Natural killer cell (primary cell): ENCODE measurements at regions not wholly inside any gene's neighbourhood (a gene's known extent, or its start where the extent isn't known, plus 50 kb on each side); places are given as distances from the start of the nearest gene placed in this dataset.
"Not testable (repeated sequence)": the region's sequence is repeated elsewhere in the genome, so short reads cannot be mapped to it uniquely, and the experiment has no call there.

ENCODE experiments used
- ATAC-seq, 3 donors: fragments of 150-1000 bp in 2 of 3; fragments of 200-7000 bp in 1 of 3; cut with Tn5 transposase; 1 replicate in 1 of 3; 2 replicates in 2 of 3; pipeline ENCODE4 v1.10.0; 2021; ENCODE audit warnings: mild to moderate bottlenecking in 2 of 3, moderate library complexity in 2 of 3
- DNase-seq, 2 donors: peaks; one replicate each; pipeline versions ENCODE4 v3.0.0 to v3.0.0-alpha.2; 2013 to 2021; ENCODE audit warnings: mixed read lengths in 1 of 2
- H3K27ac ChIP-seq: one replicate; pipeline ENCODE4 v1.5.1; 2013; ENCODE audit warnings: mild to moderate bottlenecking, low read length
- H3K27me3 ChIP-seq: one replicate; pipeline ENCODE4 v1.6.1; 2013; ENCODE audit warnings: low read length; ENCODE audit not compliant: control insufficient read depth, insufficient read depth
- H3K36me3 ChIP-seq: one replicate; pipeline ENCODE4 v1.6.1; 2013; ENCODE audit warnings: low read length; ENCODE audit not compliant: control insufficient read depth, insufficient read depth
- H3K4me1 ChIP-seq: one replicate; pipeline ENCODE4 v1.6.1; 2013; ENCODE audit warnings: low read length; ENCODE audit not compliant: control insufficient read depth, insufficient read depth
- H3K4me3 ChIP-seq: one replicate; pipeline ENCODE4 v1.5.1; 2013; ENCODE audit warnings: low read length
- H3K9me3 ChIP-seq: one replicate; pipeline ENCODE4 v1.6.1; 2013; ENCODE audit warnings: low read length; ENCODE audit not compliant: control insufficient read depth, insufficient read depth
- H3K27ac Mint-ChIP-seq, 2 donors: one replicate each; pipeline ENCODE4 v1.8.0; 2022; ENCODE audit warnings: mild to moderate bottlenecking in 2 of 2, mixed read lengths in 2 of 2, moderate library complexity in 1 of 2
- H3K27me3 Mint-ChIP-seq, 2 donors: one replicate each; pipeline ENCODE4 v1.8.0; 2022; ENCODE audit warnings: low read depth in 2 of 2, mixed read lengths in 2 of 2
- H3K36me3 Mint-ChIP-seq: one replicate; pipeline ENCODE4 v1.8.0; 2022; ENCODE audit warnings: mixed read lengths
- H3K4me1 Mint-ChIP-seq, 2 donors: one replicate each; pipeline ENCODE4 v1.8.0; 2022; ENCODE audit warnings: mixed read lengths in 2 of 2
- H3K4me3 Mint-ChIP-seq: one replicate; pipeline ENCODE4 v1.8.0; 2022; ENCODE audit warnings: mild to moderate bottlenecking, moderate library complexity, mixed read lengths
- H3K9me3 Mint-ChIP-seq, 2 donors: one replicate each; pipeline ENCODE4 v1.8.0; 2022; ENCODE audit warnings: mixed read lengths in 2 of 2
- WGBS: methylation state at CpG from one replicate; pipeline ENCODE4 v1.1.7; 2013; ENCODE audit warnings: missing lambda C conversion rate; ENCODE audit not compliant: insufficient coverage; 5-methylcytosine and 5-hydroxymethylcytosine counted together
- intact Hi-C: fragments of 100-400 bp; cut with micrococcal nuclease; formaldehyde crosslinking; loops from one replicate; pipeline ENCODE4 v1.14.2; 2022
- TF ChIP-seq, protein P1 (sequence below): fragments of 200-600 bp; IDR thresholded peaks from one replicate; pipeline ENCODE4 v1.8.0; 2022; ENCODE audit warnings: antibody characterized with exemption

DNA sequence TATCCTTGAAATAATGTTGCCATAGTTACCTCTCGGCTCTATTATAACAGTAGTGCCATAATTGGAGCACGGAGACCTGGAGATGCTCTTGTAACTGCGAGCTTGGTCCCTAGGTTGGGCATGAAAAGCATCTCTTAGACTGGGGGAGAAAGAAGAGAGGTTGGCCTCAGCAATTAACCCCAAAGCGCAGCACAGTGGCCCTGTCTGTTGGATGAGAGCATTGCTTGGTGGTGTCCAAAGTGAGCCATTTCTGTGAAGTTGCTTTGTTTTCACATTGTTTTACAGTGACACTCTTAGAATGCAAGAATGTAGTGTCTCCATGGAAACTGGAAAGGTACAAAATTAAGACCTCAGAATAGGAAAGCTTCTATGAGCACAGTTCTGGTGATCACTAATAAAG, 660.7 kb upstream of the EEF2KMT start:
- 79% methylated on average over 4 of the region's 4 CpGs for WGBS

DNA sequence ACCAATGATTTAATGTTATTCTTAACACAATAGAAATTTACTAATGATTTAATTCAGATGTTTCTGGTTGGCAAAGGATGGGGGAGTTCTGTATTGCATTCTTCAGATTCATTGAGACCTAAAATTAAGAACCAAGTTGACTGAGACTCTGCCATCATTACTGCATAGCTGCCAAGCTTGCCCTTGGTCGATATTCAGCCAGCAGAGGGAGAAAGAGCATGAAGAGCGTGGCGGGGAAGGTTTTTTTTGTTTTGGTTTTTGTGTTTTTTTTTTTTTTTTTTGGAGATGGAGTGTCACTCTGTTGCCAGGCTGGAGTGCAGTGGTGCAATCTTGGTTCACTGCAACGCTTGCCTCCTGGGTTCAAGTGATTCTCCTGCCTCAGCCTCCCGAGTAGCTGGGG, 659.4 kb upstream of the EEF2KMT start:
- H3K27ac Mint-ChIP-seq: no peak overlapping the region
- intact Hi-C loops: no loop called here
- H3K4me3 Mint-ChIP-seq: no peak overlapping the region
- H3K4me3 ChIP-seq: no peak overlapping the region
- 56% methylated on average over 5 of the region's 5 CpGs for WGBS
- no peak for DNase-seq
- H3K36me3 Mint-ChIP-seq: no peaks in the 10 kb centered on the region
- TF ChIP-seq, protein P1, sequence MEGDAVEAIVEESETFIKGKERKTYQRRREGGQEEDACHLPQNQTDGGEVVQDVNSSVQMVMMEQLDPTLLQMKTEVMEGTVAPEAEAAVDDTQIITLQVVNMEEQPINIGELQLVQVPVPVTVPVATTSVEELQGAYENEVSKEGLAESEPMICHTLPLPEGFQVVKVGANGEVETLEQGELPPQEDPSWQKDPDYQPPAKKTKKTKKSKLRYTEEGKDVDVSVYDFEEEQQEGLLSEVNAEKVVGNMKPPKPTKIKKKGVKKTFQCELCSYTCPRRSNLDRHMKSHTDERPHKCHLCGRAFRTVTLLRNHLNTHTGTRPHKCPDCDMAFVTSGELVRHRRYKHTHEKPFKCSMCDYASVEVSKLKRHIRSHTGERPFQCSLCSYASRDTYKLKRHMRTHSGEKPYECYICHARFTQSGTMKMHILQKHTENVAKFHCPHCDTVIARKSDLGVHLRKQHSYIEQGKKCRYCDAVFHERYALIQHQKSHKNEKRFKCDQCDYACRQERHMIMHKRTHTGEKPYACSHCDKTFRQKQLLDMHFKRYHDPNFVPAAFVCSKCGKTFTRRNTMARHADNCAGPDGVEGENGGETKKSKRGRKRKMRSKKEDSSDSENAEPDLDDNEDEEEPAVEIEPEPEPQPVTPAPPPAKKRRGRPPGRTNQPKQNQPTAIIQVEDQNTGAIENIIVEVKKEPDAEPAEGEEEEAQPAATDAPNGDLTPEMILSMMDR: no peak
- H3K36me3 ChIP-seq: no peaks in the 10 kb centered on the region
- H3K9me3 ChIP-seq: no peaks in the 10 kb centered on the region
- no peaks in the 10 kb centered on the region for H3K4me1 ChIP-seq
- H3K27me3 ChIP-seq: no peaks in the 10 kb centered on the region
- H3K27ac ChIP-seq: no peak overlapping the region
- H3K4me1 Mint-ChIP-seq: no peaks in the 10 kb centered on the region
- peaks cover 0 to 5% of the 10 kb centered on the region in 2 donors for H3K9me3 Mint-ChIP-seq
- ATAC-seq: no peak
- no peaks in the 10 kb centered on the region for H3K27me3 Mint-ChIP-seq

More for the DNA sequence above, 660.7 kb upstream of the EEF2KMT start:
- H3K4me3 Mint-ChIP-seq: no peak overlapping the region
- DNase-seq (no peak), ATAC-seq (no peak)
- peaks cover 0 to 5% of the 10 kb centered on the region in 2 donors for H3K9me3 Mint-ChIP-seq
- no peaks in the 10 kb centered on the region for H3K9me3 ChIP-seq
- H3K27me3 ChIP-seq: no peaks in the 10 kb centered on the region
- H3K27me3 Mint-ChIP-seq: no peaks in the 10 kb centered on the region
- no peak overlapping the region for H3K4me3 ChIP-seq
- H3K4me1 ChIP-seq: no peaks in the 10 kb centered on the region
- no peak overlapping the region for H3K27ac Mint-ChIP-seq
- no peaks in the 10 kb centered on the region for H3K36me3 ChIP-seq
- H3K4me1 Mint-ChIP-seq: no peaks in the 10 kb centered on the region
- intact Hi-C loops: no loop called here
- H3K36me3 Mint-ChIP-seq: no peaks in the 10 kb centered on the region
- TF ChIP-seq, protein P1: no peak
- H3K27ac ChIP-seq: no peak overlapping the region

DNA sequence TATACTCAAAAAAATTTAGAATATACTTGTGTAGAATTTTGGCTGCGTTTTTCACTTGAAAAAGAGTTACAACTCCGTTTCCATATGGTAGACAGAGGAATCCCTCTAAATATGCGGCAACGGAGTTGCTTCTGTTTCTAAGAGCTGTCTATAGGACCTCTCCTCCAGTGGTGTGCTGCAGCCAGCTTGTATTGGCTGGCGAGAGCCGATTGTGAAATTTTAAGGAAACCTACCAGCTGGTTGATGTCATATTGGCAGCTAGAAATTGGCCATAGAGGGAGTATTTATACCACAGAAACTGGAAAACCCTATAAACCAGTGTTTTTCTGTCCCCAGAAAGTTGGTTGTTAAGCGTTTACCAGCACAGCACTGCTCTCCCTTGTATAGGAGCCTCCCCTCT, 655.8 kb upstream of the EEF2KMT start:
- Mint-ChIP-seq H3K4me1 (no peaks in the 10 kb centered on the region), H3K27me3 (no peaks in the 10 kb centered on the region), H3K4me3 (no peak overlapping the region), H3K36me3 (no peaks in the 10 kb centered on the region), H3K9me3 (peaks cover 0 to 3% of the 10 kb centered on the region in 2 donors), H3K27ac (no peak overlapping the region)
- Histone ChIP-seq H3K27ac (no peak overlapping the region), H3K4me3 (no peak overlapping the region), H3K9me3 (no peaks in the 10 kb centered on the region), H3K4me1 (no peaks in the 10 kb centered on the region), H3K36me3 (no peaks in the 10 kb centered on the region), H3K27me3 (no peaks in the 10 kb centered on the region)
- ATAC-seq: no peak
- TF ChIP-seq, protein P1: no peak
- WGBS: 68% methylated on average over 6 of the region's 7 CpGs
- intact Hi-C loops: no loop called here
- no peak for DNase-seq

DNA sequence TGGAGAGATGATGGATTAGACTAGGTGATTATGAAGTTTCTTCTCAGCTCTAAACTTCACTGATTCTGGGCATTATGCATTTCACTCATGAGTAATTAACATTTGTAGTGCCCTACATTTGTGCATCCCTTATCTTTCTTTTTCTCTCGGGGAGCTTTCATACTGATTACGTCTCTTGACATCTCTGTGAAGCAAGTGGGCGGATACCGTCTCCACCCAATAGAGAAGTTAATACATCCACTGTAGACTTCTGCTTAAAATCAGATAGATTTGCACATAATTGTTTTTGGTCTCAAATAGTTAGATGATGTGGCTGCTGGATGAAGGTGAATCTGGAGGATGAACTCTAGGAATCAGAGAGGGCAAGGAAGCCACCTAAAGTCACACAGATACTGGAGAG, 653.6 kb upstream of the EEF2KMT start:
- no peaks in the 10 kb centered on the region for H3K4me1 ChIP-seq

DNA sequence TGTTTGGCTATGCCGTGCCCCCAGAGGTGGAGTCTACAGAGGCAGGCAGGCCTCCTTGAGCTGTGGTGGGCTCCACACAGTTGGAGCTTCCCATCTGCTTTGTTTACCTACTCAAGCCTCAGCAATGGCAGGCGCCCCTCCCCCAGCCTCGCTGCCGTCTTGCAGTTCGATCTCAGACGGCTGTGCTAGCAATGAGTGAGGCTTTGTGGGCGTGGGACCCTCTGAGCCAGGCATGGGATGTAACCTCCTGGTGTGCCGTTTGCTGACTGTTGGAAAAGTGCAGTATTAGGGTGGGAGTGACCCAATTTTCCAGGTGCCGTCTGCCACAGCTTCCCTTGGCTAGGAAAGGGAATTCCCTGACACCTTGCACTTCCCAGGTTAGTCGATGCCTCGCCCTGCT, 652.8 kb upstream of the EEF2KMT start:
- H3K27ac Mint-ChIP-seq, H3K4me3 ChIP-seq, H3K9me3 ChIP-seq, H3K4me1 ChIP-seq, H3K27ac ChIP-seq, H3K4me3 Mint-ChIP-seq, H3K9me3 Mint-ChIP-seq, H3K4me1 Mint-ChIP-seq, H3K27me3 ChIP-seq, H3K36me3 Mint-ChIP-seq, DNase-seq, intact Hi-C loops, H3K27me3 Mint-ChIP-seq, ATAC-seq, H3K36me3 ChIP-seq: not testable (repeated sequence)
- WGBS: 45% methylated on average over 11 of the region's 11 CpGs

More for the DNA sequence above, 653.6 kb upstream of the EEF2KMT start:
- Histone ChIP-seq H3K4me3 (no peak overlapping the region), H3K9me3 (no peaks in the 10 kb centered on the region), H3K27ac (no peak overlapping the region), H3K36me3 (no peaks in the 10 kb centered on the region), H3K27me3 (no peaks in the 10 kb centered on the region)
- Mint-ChIP-seq H3K9me3 (peaks cover 2 to 3% of the 10 kb centered on the region in 2 donors), H3K27ac (no peak overlapping the region), H3K27me3 (no peaks in the 10 kb centered on the region), H3K36me3 (no peaks in the 10 kb centered on the region), H3K4me1 (no peaks in the 10 kb centered on the region), H3K4me3 (no peak overlapping the region)
- TF ChIP-seq, protein P1: no peak
- DNase-seq (no peak), ATAC-seq (no peak)
- WGBS: 98% methylated on average over 4 of the region's 4 CpGs
- intact Hi-C loops: no loop called here
